Sigmoid colon (tissue), 6 donors: ENCODE measurements at regions not wholly inside any gene's neighbourhood (a gene's known extent, or its start where the extent isn't known, plus 50 kb on each side); places are given as distances from the start of the nearest gene placed in this dataset.

Source experiments
- DNase-seq: peaks from one replicate; pipeline ENCODE4 v3.0.0-alpha.2; 2019
- H3K27ac ChIP-seq, 4 donors: fragments of 200-600 bp; sonication (generic); one replicate each; pipeline ENCODE4 v1.5.1; 2016 to 2019; ENCODE audit warnings: mild to moderate bottlenecking in 1 of 4
- H3K27me3 ChIP-seq, 3 donors: fragments of 200-600 bp; sonication (generic); one replicate each; pipeline ENCODE4 v1.5.1; 2019; ENCODE audit warnings: mild to moderate bottlenecking in 1 of 3
- H3K36me3 ChIP-seq, 4 donors: fragments of 200-600 bp; sonication (generic); one replicate each; pipeline ENCODE4 v1.5.1; 2016 to 2019
- H3K4me1 ChIP-seq, 4 donors: fragments of 200-600 bp; sonication (generic); one replicate each; pipeline ENCODE4 v1.5.1; 2017 to 2019
- H3K4me3 ChIP-seq, 4 donors: fragments of 200-600 bp; sonication (generic); one replicate each; pipeline ENCODE4 v1.5.1; 2017 to 2019; ENCODE audit warnings: mild to moderate bottlenecking in 2 of 4, moderate library complexity in 1 of 4
- H3K9me3 ChIP-seq, 4 donors: fragments of 200-600 bp in 3 of 4; sonication (generic) in 3 of 4; one replicate each; pipeline versions ENCODE4 v1.5.1 to v1.6.1; 2013 to 2019
- EP300 ChIP-seq, 4 donors: sonication (generic); formaldehyde crosslinking; IDR thresholded peaks; one replicate each; pipeline ENCODE4 v1.6.1; 2017; ENCODE audit warnings: antibody characterized with exemption in 4 of 4
- POLR2A ChIP-seq, 2 donors: fragments of 450-650 bp; IDR thresholded peaks; one replicate each; pipeline ENCODE4 v1.6.1; 2016; ENCODE audit warnings: antibody characterized with exemption in 2 of 2, mild to moderate bottlenecking in 2 of 2, moderate library complexity in 2 of 2
- POLR2AphosphoS5 ChIP-seq, 4 donors: sonication (generic); formaldehyde crosslinking; IDR thresholded peaks; one replicate each; pipeline ENCODE4 v1.6.1; 2017; ENCODE audit warnings: antibody characterized with exemption in 4 of 4
- WGBS, 2 donors: extraction: QIAGEN DNeasy Blood & Tissue Kit; methylation state at CpG; one replicate each; pipeline ENCODE4 v1.1.7; 2013; 5-methylcytosine and 5-hydroxymethylcytosine counted together
- intact Hi-C: fragments of 100-400 bp; cut with DNase I; formaldehyde crosslinking; loops from one replicate; pipeline ENCODE4 v1.15.1; 2023
- TF ChIP-seq, protein P1 (sequence below), 4 experiments: fragments of 450-650 bp in 3 of 4; fragments of 200-600 bp in 1 of 4; IDR thresholded peaks; one replicate each; pipeline ENCODE4 v1.5.1; 2016 to 2019; ENCODE audit warnings: antibody characterized with exemption in 4 of 4, mild to moderate bottlenecking in 3 of 4, moderate library complexity in 2 of 4
- donor health status: healthy with polysubstance abuse.
- donor health status: healthy.

GRCh38 chr4:23976423-23976822 is 86.6 kb upstream of the PPARGC1A start:
- no peak overlapping the region for H3K27ac ChIP-seq
- 22 to 61% methylated on average over 2 of the region's 2 CpGs for WGBS, 2 donors
- H3K4me1 ChIP-seq: peaks cover 0 to 10% (median 6%) of the 10 kb centered on the region in 4 donors
- intact Hi-C loops: no loop called here
- no peak overlapping the region for H3K4me3 ChIP-seq
- H3K27me3 ChIP-seq: no peaks in the 10 kb centered on the region
- TF ChIP-seq, protein P1, sequence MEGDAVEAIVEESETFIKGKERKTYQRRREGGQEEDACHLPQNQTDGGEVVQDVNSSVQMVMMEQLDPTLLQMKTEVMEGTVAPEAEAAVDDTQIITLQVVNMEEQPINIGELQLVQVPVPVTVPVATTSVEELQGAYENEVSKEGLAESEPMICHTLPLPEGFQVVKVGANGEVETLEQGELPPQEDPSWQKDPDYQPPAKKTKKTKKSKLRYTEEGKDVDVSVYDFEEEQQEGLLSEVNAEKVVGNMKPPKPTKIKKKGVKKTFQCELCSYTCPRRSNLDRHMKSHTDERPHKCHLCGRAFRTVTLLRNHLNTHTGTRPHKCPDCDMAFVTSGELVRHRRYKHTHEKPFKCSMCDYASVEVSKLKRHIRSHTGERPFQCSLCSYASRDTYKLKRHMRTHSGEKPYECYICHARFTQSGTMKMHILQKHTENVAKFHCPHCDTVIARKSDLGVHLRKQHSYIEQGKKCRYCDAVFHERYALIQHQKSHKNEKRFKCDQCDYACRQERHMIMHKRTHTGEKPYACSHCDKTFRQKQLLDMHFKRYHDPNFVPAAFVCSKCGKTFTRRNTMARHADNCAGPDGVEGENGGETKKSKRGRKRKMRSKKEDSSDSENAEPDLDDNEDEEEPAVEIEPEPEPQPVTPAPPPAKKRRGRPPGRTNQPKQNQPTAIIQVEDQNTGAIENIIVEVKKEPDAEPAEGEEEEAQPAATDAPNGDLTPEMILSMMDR (IDR thresholded peaks at IDR 0.05): no peak
- no peak for TF ChIP-seq POLR2A (IDR thresholded peaks at IDR 0.05)
- no peak for TF ChIP-seq EP300 (IDR thresholded peaks at IDR 0.05)
- TF ChIP-seq POLR2AphosphoS5 (IDR thresholded peaks at IDR 0.05): no peak
- no peak for DNase-seq
- H3K9me3 ChIP-seq: no peaks in the 10 kb centered on the region
- H3K36me3 ChIP-seq: no peaks in the 10 kb centered on the region

- Histone ChIP-seq H3K4me1 (peaks cover 0 to 10% (median 5%) of the 10 kb centered on the region in 4 donors), H3K4me3 (no peak overlapping the region), H3K36me3 (no peaks in the 10 kb centered on the region), H3K9me3 (no peaks in the 10 kb centered on the region), H3K27me3 (no peaks in the 10 kb centered on the region), H3K27ac (no peak overlapping the region)
- TF ChIP-seq, protein P1 (IDR thresholded peaks at IDR 0.05): no peak
- no peak for TF ChIP-seq EP300 (IDR thresholded peaks at IDR 0.05)
- no peak for TF ChIP-seq POLR2AphosphoS5 (IDR thresholded peaks at IDR 0.05)
- TF ChIP-seq POLR2A (IDR thresholded peaks at IDR 0.05): no peak
- DNase-seq: no peak
- 24 to 63% methylated on average over 1 of the region's 1 CpG for WGBS, 2 donors
- intact Hi-C loops: no loop called here
Measured at GRCh38 chr4:23973308-23973855, 83.5 kb upstream of the PPARGC1A start.

DNA sequence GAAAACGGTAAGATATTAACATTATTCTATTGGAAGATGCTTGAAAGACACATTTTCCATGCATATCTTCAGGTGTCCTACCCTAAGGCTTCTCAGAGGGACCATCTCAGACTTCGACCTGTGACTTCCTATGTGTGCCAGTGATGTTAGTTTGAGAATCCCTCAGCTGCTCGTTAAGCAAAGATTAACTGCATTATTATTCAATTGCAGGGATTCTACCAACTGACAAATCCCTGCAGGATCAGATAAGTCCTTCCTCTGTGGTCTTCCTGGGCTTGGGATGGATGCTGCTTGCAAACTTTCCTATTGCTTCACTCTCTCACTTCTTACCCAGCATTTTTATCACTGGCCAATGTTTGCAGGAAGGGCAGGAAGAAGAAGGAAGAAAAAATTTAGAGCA is 83.0 kb upstream of the PPARGC1A start:
- no peaks in the 10 kb centered on the region for H3K36me3 ChIP-seq
- peaks cover 0 to 5% (median under 1%) of the 10 kb centered on the region in 4 donors for H3K4me1 ChIP-seq
- H3K27ac ChIP-seq: no peak overlapping the region
- H3K4me3 ChIP-seq: no peak overlapping the region
- TF ChIP-seq POLR2AphosphoS5 (IDR thresholded peaks at IDR 0.05) (no peak), EP300 (IDR thresholded peaks at IDR 0.05) (no peak), POLR2A (IDR thresholded peaks at IDR 0.05) (no peak)
- TF ChIP-seq, protein P1 (IDR thresholded peaks at IDR 0.05): no peak
- no peaks in the 10 kb centered on the region for H3K27me3 ChIP-seq
- intact Hi-C loops: no loop called here
- H3K9me3 ChIP-seq: no peaks in the 10 kb centered on the region
- no peak for DNase-seq
- WGBS, 2 donors: 62 to 71% methylated on average over 3 of the region's 3 CpGs

DNA sequence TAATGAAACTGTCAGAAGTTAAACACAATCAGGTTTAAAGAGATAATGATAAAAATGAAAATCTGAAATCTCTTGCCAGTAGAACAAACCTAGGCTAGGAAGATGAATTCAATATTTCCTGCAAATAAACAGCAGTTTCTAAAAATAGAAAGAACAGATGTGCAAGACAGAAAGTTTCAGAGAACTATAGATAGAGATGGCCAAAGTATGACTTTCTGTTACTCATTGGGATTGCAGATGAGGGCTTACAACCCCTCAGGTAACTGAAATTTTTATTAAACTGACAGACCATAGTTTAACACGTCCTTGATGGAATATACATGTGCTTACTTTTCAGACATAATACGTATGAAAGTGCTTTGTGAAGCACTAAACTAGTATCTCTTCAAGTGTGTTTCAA is 82.3 kb upstream of the PPARGC1A start:
- DNase-seq: no peak
- Histone ChIP-seq H3K4me3 (no peak overlapping the region), H3K36me3 (no peaks in the 10 kb centered on the region), H3K27ac (no peak overlapping the region), H3K9me3 (no peaks in the 10 kb centered on the region), H3K4me1 (peaks cover 0 to 4% (median 0%) of the 10 kb centered on the region in 4 donors), H3K27me3 (no peaks in the 10 kb centered on the region)
- intact Hi-C loops: no loop called here
- no peak for TF ChIP-seq POLR2AphosphoS5 (IDR thresholded peaks at IDR 0.05)
- TF ChIP-seq EP300 (IDR thresholded peaks at IDR 0.05): no peak
- no peak for TF ChIP-seq POLR2A (IDR thresholded peaks at IDR 0.05)
- TF ChIP-seq, protein P1 (IDR thresholded peaks at IDR 0.05): no peak
- 82 to 84% methylated on average over 2 of the region's 2 CpGs for WGBS, 2 donors
